ENCODE measurements at regions not wholly inside any gene's neighbourhood (a gene's known extent, or its start where the extent isn't known, plus 50 kb on each side); places are given as distances from the start of the nearest gene placed in this dataset.

GRCh38 chr1:29903548-29904166 is 667.3 kb downstream of the PTPRU start:
- DNase-seq = no peak

DNA sequence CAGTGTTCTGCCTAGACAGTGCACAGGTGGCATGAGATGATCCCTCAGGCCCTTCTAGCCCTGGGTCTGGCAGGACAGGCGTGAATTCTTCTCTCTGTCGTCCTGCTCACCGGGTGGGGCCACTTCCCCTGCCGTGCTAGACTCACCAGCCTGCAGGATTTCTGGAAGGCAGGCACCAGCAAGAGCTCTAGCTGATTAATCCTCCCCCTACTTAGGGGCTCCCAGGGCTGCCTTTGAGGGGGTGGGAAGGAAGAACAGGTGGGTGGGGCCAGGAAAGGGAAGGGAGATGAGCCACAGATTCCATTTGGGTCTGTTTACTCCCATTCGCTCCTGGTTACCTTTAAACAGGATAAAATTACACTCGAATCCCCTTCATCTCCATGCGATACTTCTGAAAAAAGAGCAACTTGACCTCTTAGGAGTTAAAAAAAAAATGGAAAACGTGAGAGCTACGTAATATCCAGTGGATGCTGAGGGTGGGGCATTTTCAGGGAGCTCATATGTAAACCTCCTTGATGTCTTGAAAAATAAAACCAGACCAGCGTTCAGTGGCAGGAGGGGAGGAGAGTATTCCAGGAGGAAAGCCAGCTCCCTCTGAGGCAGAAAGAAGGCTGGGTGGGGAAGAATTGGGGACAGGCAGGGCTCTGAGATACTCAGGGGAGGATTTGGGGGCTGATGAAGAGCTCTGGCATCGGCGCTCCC is 665.5 kb downstream of the PTPRU start:
- no peak for DNase-seq

DNA sequence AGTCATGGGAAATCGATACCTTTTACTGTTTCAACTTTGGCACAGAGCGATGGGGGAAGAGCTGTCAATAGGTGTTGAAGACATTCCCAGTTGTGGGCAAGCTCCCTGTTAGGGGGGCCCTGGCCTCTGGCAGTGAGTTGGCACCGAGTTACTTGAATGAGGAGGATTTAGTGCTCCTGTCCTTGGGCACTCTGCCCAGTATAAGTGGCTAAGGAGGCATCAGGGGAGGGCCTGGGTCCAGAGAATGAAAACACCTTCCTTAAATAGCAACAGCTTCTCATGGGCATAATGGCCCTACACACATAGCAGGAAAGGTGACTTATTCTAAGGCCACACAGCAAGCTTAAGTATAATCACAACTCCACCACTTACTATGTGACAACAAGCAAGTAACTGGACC is 664.4 kb downstream of the PTPRU start:
- DNase-seq = no peak

GRCh38 chr1:29900104-29900679 is 663.9 kb downstream of the PTPRU start:
- DNase-seq = no peak

- DNase-seq = no peak
Measured at GRCh38 chr1:29896791-29897714, 660.7 kb downstream of the PTPRU start.

GRCh38 chr1:29896300-29896699 is 660.0 kb downstream of the PTPRU start:
- DNase-seq = no peak

- no peak for DNase-seq
Measured at GRCh38 chr1:29895201-29895600, 658.9 kb downstream of the PTPRU start.

- no peak for DNase-seq
Measured at GRCh38 chr1:29894311-29894710, 658.0 kb downstream of the PTPRU start.

- no peak for DNase-seq
Measured at GRCh38 chr1:29893806-29894205, 657.5 kb downstream of the PTPRU start.

- no peak for DNase-seq
Measured at GRCh38 chr1:29893046-29893723, 656.9 kb downstream of the PTPRU start.

DNA sequence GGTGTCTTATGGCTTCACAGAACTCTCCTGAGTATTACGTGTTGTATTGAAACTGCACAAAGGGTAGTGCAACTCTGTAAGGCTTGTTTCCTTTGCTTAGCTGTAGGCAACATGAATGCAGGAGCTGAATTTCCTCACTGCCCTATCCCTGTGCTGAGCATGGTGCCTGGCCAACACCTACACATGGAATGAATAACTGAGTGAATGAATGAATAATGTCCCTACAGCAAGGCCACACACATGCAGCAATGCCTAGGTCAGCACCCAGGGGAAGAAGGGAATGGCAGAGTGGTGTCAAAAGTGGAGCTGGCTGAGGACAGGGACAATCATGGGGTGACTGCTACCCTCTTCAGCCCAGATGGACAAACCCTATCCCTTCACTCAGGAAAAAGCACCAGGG is 655.9 kb downstream of the PTPRU start:
- DNase-seq = no peak

- no peak for DNase-seq
Measured at GRCh38 chr1:29890201-29890959, 654.1 kb downstream of the PTPRU start.

- no peak for DNase-seq
Measured at GRCh38 chr1:29889776-29890175, 653.5 kb downstream of the PTPRU start.

- no peak for DNase-seq
Measured at GRCh38 chr1:29884740-29885139, 648.4 kb downstream of the PTPRU start.

GRCh38 chr1:29883986-29884385 is 647.7 kb downstream of the PTPRU start:
- DNase-seq = no peak

DNA sequence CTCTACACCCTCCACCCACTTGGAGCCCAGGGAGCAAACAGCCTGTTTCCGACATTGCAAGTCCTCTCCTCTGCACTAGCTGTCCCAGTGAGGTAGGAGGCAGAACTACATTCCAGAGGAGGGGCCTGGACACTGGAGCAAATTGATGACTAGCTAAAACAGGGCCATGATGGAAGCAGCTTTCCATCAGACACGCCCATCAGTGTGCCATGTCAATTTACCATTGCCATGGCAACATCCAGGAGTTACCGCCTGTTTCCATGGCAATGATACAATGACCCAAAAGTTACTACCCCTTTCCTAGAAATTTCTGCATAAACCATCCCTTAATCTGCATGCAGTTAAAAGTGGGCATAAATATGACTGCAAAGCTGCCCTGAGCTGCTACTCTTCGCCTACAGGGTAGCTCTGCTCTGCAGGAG is 647.1 kb downstream of the PTPRU start:
- DNase-seq = no peak

DNA sequence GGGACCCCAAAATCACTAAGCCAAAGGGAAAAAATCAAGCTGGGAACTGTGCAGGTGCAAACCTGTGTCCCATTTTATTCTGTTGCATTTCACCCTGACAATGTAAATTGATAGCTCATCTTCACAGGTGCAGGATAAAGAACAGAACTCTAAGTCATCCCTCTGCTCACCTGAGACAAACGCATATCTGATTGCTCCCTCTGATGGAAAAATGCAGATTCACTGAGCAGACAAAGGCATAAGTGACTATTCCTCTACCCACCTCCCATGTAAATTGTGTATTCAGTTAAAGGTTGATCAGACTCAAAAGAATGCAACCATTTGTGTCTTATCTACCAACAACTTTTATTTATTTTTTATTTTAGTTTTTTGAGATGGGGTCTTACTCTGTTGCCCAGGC is 644.2 kb downstream of the PTPRU start:
- DNase-seq = no peak

- no peak for DNase-seq
Measured at GRCh38 chr1:29879217-29879616, 642.9 kb downstream of the PTPRU start.

DNA sequence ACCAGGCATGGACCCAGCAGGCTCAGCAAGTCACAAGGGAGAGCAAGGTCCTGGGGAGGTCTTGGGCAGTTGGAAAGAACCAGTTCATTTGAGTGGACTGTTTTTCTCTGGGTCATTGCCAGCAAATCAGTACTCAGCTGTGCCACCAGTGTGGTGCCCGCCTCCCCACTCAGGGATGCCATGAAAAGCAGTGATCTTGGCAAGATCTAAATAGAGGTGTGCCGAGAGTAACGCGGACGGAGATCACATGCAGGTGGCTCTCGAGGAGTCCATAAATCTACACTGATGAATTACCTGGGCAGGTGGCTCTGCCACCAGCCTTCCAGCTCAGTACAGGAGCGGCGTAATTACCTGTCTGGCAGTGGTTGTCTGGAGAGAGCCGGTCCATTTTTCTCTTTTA is 642.2 kb downstream of the PTPRU start:
- DNase-seq = no peak

DNA sequence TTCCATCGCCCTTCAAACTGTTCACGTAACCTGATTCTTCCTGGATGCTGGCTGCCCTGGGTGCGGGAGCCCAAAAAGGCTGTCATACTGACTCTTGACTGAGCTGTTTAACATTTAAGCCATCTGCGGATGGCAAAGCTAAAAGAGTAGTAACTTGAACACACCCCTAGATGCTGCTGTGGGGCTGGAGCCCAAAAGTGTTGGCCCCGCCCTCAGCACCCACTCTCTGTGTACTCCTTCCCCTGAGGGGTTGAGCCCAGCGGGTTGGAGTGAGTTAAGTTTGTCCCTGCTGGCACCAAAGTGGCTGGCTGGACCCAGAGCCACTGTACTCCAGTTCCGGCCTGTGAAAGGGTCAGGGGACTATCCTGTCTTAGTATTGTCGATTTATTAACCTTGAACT is 640.6 kb downstream of the PTPRU start:
- no peak for DNase-seq

GRCh38 chr1:29876441-29876840 is 640.1 kb downstream of the PTPRU start:
- no peak for DNase-seq

Data from right lung (tissue), 2 donors.